DMS 273 treated with DMSO at 0.1 percent for 48 hours (cell line): ENCODE measurements at regions not wholly inside any gene's neighbourhood (a gene's known extent, or its start where the extent isn't known, plus 50 kb on each side); places are given as distances from the start of the nearest gene placed in this dataset.

Source experiments
- DNase-seq: peaks from one replicate; lab custom pipeline; 2025; lab: John Stamatoyannopoulos, UW

DNA sequence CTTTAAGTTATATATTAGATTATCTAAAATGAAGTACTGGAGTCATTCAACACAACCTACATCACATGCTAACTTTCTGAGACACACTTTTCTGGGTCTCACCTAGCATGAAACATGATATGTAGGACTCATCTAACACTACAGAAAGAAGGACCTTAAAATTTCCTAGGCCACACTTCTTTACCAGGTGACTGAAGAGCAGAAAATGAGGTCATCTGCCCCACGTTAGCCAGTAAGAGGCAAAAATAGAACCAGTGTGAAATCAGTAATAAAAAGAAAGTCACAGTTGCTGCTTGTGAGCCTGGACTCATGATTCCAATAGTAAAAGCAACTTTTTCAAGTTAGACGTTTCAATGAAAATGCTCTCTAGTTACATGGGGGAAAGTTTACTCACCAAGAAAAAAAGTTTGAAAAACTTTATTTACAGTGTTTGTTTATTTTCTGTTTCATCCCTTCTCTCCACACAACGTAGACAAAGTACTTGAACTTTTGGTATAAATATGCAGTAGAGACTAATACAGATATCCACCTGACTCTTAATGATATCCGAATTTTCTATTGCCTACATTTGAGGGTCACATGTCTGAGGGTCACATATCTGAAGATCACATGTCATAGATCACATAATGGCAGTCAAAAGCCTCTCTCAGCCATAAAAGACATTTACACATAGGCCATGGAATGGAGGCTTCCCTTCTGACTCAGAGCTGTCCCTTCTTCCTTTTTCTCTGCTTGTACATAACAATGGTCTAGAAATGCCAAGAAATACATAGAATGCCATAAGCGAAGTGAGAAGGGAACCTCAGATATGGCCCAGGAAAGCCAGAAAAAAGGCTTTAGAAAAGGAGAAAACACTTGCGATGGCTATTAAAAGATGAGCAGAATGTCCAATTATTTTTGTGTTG, 362.9 kb downstream of the ZEB2 start:
- DNase-seq: no peak

DNA sequence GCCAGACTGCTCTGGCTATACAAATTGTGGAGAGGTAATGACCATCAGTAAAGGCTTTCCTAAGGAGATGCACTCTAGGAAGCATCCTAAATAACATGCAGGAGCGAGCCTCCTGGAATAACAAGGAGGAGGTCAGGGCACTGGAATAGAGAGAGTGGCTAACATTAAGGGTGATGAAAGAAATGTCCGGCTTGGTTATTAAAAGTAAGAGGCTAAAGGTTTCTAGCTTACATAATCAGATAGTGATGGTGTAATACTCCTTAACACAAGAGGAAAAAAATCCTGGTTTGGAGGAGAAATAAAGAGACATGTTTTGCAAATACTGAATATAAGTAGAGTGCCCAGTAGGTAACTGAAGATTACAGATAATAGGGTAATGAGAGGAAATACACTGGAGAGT, 365.7 kb downstream of the ZEB2 start:
- no peak for DNase-seq

GRCh38 chr2:144152817-144153271, 367.1 kb downstream of the ZEB2 start:
- DNase-seq: no peak

DNA sequence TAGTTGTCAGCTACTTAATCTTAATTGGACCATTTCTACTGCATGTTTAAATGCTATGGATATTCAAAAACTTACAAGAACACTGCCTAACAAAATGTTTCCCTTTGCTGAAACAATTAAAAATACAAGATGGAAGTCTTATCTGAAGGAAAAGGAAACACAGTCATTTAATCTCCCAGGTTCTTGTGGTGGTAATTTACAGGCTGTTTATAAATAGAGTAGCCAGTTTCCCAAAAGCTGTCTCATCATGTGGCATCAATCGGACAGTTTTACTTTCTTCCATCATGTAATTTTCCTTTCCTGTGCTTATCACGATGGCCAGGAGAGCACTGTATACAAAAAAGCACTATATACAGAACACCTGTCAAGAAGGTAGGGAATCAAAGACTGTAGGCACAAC, 368.1 kb downstream of the ZEB2 start:
- DNase-seq: no peak

GRCh38 chr2:144151405-144151804, 368.5 kb downstream of the ZEB2 start:
- no peak for DNase-seq

- DNase-seq: no peak
Measured at GRCh38 chr2:144147356-144147755, 372.6 kb downstream of the ZEB2 start.

DNA sequence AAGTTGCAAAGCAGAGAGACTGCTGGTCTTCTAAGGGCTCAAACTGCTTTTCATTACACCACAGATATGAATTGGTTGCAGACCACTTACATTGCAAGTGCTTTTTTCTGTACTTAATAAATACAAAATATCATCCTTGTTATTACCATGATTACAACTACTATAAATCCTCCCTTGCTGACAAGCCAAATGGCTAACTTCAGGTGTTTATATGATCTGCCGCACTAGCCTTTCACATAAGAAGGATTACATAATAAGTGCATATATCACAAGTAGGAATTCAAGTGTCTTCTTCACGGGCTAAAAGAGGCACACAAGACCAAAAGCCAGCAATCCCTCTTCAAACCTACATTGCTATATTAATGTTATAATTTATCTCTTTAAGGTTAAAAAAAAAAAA, 373.0 kb downstream of the ZEB2 start:
- no peak for DNase-seq

DNA sequence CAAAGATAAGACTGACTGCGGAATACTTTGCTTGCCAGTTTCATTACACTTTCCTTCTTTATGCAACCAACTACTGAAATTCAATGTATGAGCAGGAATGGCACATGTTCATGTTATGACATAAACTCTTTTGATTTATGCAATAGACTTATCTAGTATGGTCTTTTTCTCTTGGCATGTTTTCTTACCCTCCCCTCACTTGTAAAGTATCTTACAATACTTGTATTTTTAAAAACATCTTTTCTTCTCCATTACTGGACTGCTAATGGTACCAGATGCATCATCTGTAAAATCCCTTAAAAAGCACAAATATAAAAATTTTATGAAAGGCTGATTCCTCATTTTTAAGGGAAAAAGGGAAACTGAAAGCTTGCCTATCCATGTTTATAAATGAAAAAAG, 373.8 kb downstream of the ZEB2 start:
- DNase-seq: no peak

DNA sequence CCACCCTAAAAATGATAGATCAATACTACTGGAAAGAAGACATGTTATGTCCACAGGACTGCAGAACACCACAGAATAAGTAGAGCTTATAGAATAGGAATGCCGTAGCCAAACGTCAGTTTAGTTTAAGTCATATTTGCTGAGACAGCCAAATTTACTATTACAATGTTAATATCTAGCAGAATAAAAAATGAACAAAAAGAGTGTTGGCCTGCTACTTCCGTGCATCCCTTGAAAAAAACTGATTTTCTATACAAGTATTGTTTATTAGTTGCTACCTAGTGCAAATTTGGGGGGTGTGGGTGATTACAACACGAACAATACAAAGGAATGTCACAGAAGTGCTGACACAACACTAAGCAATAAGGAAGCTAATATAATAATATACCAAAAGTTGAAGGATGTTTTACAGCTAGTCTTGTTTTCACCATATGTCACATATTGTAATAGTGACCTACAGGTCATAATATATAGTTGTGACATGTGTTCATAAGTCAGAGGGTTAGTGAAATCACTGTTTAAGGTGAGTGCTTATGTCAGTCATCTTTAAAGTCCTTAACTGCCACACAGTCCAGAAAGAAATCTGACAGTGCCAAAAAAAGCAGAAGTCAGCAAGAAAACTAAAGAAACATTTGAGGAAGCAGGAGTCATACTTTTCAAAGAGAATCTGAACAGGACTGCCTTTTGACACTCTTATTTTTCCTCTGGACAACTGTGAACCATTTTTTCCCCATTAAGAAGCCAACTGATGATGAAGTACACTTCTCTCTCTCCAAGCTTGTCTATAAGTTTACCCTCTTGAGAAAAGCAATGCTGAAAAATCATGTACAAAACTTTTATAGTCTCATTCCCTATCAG, 376.4 kb downstream of the ZEB2 start:
- no peak for DNase-seq

GRCh38 chr2:144140891-144141290, 379.0 kb downstream of the ZEB2 start:
- no peak for DNase-seq

- no peak for DNase-seq
Measured at GRCh38 chr2:144137705-144138428, 382.1 kb downstream of the ZEB2 start.

DNA sequence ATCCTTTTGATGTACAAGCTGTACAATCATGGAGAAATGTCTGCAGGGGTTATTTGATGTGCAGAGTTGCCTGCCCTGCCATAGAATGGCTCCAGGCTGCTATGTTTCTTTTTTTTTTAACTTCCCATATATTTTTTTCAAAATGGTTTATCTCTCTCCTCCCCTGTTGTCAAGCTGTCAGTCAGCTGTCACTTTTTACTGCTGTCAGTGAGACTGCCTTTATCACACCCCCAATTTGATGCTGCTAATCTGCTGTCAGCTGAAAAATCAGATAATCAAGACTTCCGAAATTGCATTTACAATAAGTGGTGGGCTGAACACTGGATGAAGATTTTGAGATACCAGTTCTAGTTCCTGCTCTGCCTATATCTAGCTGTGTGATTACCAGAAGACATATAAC, 382.6 kb downstream of the ZEB2 start:
- no peak for DNase-seq

DNA sequence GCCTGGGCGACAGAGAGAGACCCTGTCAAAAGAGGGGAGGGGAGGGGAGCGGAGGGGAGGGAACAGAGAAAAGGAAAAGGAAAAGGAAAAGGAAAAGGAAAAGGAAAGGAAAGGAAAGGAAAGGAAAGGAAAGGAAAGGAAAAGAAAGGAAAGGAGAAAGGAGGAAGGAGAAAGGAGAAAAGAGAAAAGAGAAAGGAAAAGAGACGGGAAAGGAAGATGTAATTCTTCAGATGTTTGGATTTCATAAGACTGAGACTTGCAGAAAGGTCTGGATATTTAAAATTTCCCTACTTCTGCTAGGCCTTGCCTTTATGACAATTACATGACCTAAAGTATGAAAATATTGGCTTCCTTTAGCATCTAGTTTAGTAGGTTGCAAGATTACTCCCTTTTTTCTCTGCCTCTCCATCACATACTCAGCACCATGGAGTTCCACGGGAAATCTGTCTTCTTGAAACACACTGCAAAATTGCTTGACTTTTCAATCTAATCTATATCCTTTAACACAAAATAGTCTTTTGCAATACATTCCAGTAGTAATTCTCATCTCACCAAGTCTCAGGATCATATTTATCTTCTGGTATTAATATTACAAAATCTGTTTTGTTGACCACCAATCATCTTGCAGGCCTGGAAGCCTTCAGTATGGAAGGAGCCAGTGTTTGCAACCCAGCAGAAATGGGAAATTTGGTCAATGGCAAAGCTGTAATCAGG, 383.5 kb downstream of the ZEB2 start:
- no peak for DNase-seq

DNA sequence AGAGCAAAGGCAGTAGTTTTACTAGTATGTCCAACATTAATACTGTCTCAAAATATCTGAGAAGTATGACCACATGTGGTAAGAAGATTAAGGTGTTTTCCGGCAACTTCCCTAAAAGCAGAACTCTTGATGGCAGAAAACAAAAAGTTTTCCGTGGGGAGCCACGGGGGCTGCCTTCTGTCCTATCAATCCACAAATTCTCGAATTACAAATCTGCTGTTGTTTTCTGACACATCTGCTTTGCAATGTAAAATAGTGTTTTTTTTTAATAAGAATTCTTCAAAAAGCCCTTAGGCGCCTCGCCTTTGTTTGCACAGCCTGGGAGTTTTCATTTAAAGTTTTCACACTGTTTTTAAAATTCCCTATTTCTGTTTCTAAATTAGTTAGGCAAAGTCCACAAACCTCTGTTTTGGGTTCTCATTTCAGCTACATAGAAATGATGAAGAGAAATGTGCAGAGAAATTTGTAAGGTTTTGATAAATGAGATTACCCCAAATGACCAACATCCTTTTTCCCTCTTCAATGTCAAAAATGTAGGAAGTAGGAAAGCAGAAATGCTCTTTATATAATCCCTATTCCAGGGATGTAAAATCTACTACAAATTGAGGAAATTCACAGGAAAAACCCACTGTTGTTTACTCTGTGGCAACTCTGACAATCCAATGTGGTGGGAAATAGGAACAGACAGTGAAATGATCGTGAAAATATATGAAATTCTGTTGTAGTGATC, 385.8 kb downstream of the ZEB2 start:
- DNase-seq: no peak

DNA sequence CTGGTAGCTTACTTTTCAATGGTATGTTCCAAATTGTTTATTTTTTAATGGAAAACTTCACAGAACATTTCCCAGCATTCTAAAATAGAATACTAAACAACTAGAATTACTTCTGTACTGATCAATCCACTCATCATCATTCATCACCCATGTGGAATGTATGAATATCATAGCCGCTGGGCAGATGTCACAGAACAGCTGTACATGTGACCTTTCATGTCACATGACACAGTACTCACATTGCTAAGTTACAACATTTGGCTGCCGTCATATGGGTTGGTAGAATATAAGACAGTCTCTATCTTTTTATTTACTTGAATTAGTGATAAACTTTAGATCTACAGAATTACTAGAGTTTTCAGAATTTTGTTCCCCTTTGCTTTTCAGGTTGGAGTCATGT, 387.6 kb downstream of the ZEB2 start:
- no peak for DNase-seq

DNA sequence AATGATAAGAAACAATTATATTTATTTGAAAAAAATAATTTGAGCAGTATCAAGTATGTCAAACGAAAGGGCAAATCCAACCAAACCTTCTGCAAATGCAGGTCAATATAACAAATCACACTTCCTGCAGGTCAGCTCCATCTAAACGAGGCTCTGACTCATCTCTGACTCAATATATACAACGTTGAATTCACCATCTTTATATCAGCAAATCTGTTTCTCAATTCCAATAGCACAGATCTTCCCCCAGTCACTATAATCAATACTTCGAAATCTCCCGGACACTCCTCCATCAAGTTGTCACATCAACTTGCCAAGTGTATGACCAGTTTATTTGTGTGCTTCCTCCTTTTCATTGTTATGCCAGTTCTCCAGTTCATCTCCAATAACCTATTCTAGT, 388.9 kb downstream of the ZEB2 start:
- DNase-seq: no peak

- DNase-seq: no peak
Measured at GRCh38 chr2:144130551-144130950, 389.4 kb downstream of the ZEB2 start.

DNA sequence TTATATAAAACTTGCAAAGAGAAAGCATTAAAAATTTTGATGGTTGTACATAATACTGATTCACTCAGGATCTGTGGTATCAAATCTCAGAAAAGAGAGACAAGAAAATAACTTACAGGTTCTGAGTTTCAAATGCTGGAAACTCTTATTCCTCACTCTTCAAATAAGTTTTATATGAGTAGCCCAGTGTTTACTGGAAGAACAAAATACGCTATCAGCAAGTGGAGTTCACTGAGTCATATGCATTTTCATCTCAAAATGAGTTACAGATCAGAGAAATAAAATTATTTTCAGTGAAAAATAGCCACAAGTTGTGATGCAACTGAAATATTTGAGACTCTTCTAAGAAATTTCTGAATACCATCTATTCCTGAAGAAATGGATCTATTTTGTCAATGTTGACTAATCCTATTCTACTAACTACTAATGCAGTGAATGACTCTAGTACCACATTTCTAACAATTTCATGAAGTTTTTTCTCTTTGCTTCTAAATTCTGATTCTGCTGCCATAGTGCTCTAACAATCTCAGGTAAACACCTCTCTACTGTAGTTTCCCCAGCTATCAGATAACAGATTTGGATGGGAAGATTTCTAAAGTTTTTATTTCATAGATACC, 391.7 kb downstream of the ZEB2 start:
- no peak for DNase-seq

GRCh38 chr2:144127693-144128092, 392.2 kb downstream of the ZEB2 start:
- DNase-seq: no peak

GRCh38 chr2:144126302-144126701, 393.6 kb downstream of the ZEB2 start:
- no peak for DNase-seq

DNA sequence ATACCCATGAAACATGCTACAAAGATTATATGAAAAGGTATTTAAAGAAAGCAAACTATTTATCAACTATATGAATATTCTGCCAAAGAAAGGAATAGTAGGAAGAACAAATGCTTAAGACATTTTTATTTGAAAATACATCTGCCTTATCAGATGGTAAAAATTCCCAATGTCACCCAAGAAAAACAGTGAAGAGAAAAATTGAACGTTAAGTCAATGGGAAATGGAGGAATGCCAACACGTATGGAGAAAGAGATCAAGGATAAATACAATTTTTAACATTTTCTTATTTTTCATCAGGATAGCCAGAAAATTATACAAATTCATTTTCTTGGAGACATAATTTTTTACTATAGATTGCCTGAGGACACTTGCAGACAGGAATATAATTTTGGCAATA, 394.2 kb downstream of the ZEB2 start:
- DNase-seq: no peak
